ENCODE measurements at regions not wholly inside any gene's neighbourhood (a gene's known extent, or its start where the extent isn't known, plus 50 kb on each side); places are given as distances from the start of the nearest gene placed in this dataset.

- 71 to 87% (median 77%) methylated on average over 5 of the region's 5 CpGs for WGBS, 3 donors
- no peak for ATAC-seq
- no peaks in the 10 kb centered on the region for H3K36me3 ChIP-seq (ENCODE audit: insufficient read depth in 1 of 2, low read depth in 1 of 2)
- no peak for TF ChIP-seq CTCF (IDR thresholded peaks at IDR 0.05)
- H3K4me1 ChIP-seq: no peaks in the 10 kb centered on the region
- H3K27ac ChIP-seq: no peak overlapping the region
- no peak for DNase-seq
- no peaks in the 10 kb centered on the region for H3K9me3 ChIP-seq
- no peaks in the 10 kb centered on the region for H3K27me3 ChIP-seq (ENCODE audit: insufficient read depth in 3 of 3, low read length in 2 of 3)
- intact Hi-C loops (cut with DNase I): no loop called here
- no peak overlapping the region for H3K4me3 ChIP-seq
Measured at GRCh38 chr13:64274481-64275217, 2859.0 kb upstream of the PCDH20 start.

GRCh38 chr13:64273780-64274179 is 2858.1 kb upstream of the PCDH20 start:
- Histone ChIP-seq H3K9me3 (no peaks in the 10 kb centered on the region), H3K27ac (no peak overlapping the region), H3K4me1 (no peaks in the 10 kb centered on the region), H3K36me3 (ENCODE audit: insufficient read depth in 1 of 2, low read depth in 1 of 2) (no peaks in the 10 kb centered on the region), H3K27me3 (ENCODE audit: insufficient read depth in 3 of 3, low read length in 2 of 3) (no peaks in the 10 kb centered on the region), H3K4me3 (no peak overlapping the region)
- no peak for TF ChIP-seq CTCF (IDR thresholded peaks at IDR 0.05)
- DNase-seq (no peak), ATAC-seq (no peak)
- WGBS, 3 donors: 68 to 91% (median 77%) methylated on average over 4 of the region's 4 CpGs
- intact Hi-C loops (cut with DNase I): no loop called here

- intact Hi-C loops (cut with DNase I): no loop called here
- no peak for DNase-seq
Measured at GRCh38 chr13:64272681-64273080, 2857.0 kb upstream of the PCDH20 start.

GRCh38 chr13:64266024-64266423 is 2850.4 kb upstream of the PCDH20 start:
- no peaks in the 10 kb centered on the region for H3K36me3 ChIP-seq (ENCODE audit: insufficient read depth in 1 of 2, low read depth in 1 of 2)
- no peaks in the 10 kb centered on the region for H3K9me3 ChIP-seq
- no peak for TF ChIP-seq CTCF (IDR thresholded peaks at IDR 0.05)
- DNase-seq: no peak
- H3K27ac ChIP-seq: no peak overlapping the region
- no peak overlapping the region for H3K4me3 ChIP-seq
- no peaks in the 10 kb centered on the region for H3K4me1 ChIP-seq
- ATAC-seq: no peak
- H3K27me3 ChIP-seq (ENCODE audit: insufficient read depth in 3 of 3, low read length in 2 of 3): no peaks in the 10 kb centered on the region
- intact Hi-C loops (cut with DNase I): no loop called here

More at GRCh38 chr13:64272681-64273080, 2857.0 kb upstream of the PCDH20 start:
- 30 to 45% (median 30%) methylated on average over 1 of the region's 1 CpG for WGBS, 3 donors
- TF ChIP-seq CTCF (IDR thresholded peaks at IDR 0.05): no peak
- Histone ChIP-seq H3K4me3 (no peak overlapping the region), H3K36me3 (ENCODE audit: insufficient read depth in 1 of 2, low read depth in 1 of 2) (no peaks in the 10 kb centered on the region), H3K27me3 (ENCODE audit: insufficient read depth in 3 of 3, low read length in 2 of 3) (no peaks in the 10 kb centered on the region), H3K9me3 (no peaks in the 10 kb centered on the region), H3K4me1 (no peaks in the 10 kb centered on the region), H3K27ac (no peak overlapping the region)
- no peak for ATAC-seq

- Histone ChIP-seq H3K4me3 (no peak overlapping the region), H3K9me3 (no peaks in the 10 kb centered on the region), H3K36me3 (ENCODE audit: insufficient read depth in 1 of 2, low read depth in 1 of 2) (no peaks in the 10 kb centered on the region), H3K27ac (no peak overlapping the region), H3K4me1 (no peaks in the 10 kb centered on the region), H3K27me3 (ENCODE audit: insufficient read depth in 3 of 3, low read length in 2 of 3) (no peaks in the 10 kb centered on the region)
- 63 to 70% (median 65%) methylated on average over 2 of the region's 2 CpGs for WGBS, 3 donors
- intact Hi-C loops (cut with DNase I): no loop called here
- no peak for TF ChIP-seq CTCF (IDR thresholded peaks at IDR 0.05)
- ATAC-seq: no peak
- DNase-seq: no peak
Measured at GRCh38 chr13:64263285-64263684, 2847.6 kb upstream of the PCDH20 start.

Measured in psoas muscle (tissue), 7 donors.